Suprapubic skin (tissue), 4 donors: ENCODE measurements at regions not wholly inside any gene's neighbourhood (a gene's known extent, or its start where the extent isn't known, plus 50 kb on each side); places are given as distances from the start of the nearest gene placed in this dataset.

ENCODE experiments used
- DNase-seq, 2 donors: peaks; one replicate each; pipeline ENCODE4 v3.0.0-alpha.2; 2019; ENCODE audit warnings: low spot score in 2 of 2
- H3K27ac ChIP-seq: fragments of 200-600 bp; sonication (generic); one replicate; pipeline ENCODE4 v1.5.1; 2019
- H3K27me3 ChIP-seq: fragments of 200-600 bp; sonication (generic); one replicate; pipeline ENCODE4 v1.5.1; 2019
- H3K36me3 ChIP-seq: fragments of 200-600 bp; sonication (generic); one replicate; pipeline ENCODE4 v1.5.1; 2019
- H3K4me1 ChIP-seq: fragments of 200-600 bp; sonication (generic); one replicate; pipeline ENCODE4 v1.5.1; 2019
- H3K4me3 ChIP-seq: fragments of 200-600 bp; sonication (generic); one replicate; pipeline ENCODE4 v1.5.1; 2019; ENCODE audit warnings: mild to moderate bottlenecking
- H3K9me3 ChIP-seq: fragments of 200-600 bp; sonication (generic); one replicate; pipeline ENCODE4 v1.5.1; 2019
- EP300 ChIP-seq: sonication (generic); formaldehyde crosslinking; IDR thresholded peaks from one replicate; pipeline ENCODE4 v1.6.1; 2017; ENCODE audit warnings: antibody characterized with exemption
- POLR2A ChIP-seq, 2 donors: fragments of 450-650 bp; IDR thresholded peaks; one replicate each; pipeline ENCODE4 v1.6.1; 2017; ENCODE audit warnings: antibody characterized with exemption in 2 of 2, mild to moderate bottlenecking in 2 of 2, moderate library complexity in 2 of 2
- POLR2AphosphoS5 ChIP-seq, 3 donors: sonication (generic); formaldehyde crosslinking; IDR thresholded peaks; one replicate each; pipeline ENCODE4 v1.6.1; 2017; ENCODE audit warnings: antibody characterized with exemption in 3 of 3
- WGBS: methylation state at CpG from one replicate; pipeline ENCODE4 v1.1.5; 2018; 5-methylcytosine and 5-hydroxymethylcytosine counted together
- TF ChIP-seq, protein P1 (sequence below), 2 donors: fragments of 200-600 bp in 1 of 2; fragments of 450-650 bp in 1 of 2; sonication (generic) in 1 of 2; IDR thresholded peaks; one replicate each; pipeline ENCODE4 v1.5.1; 2016 to 2019; ENCODE audit warnings: antibody characterized with exemption in 2 of 2, mild to moderate bottlenecking in 1 of 2, moderate library complexity in 1 of 2

DNA sequence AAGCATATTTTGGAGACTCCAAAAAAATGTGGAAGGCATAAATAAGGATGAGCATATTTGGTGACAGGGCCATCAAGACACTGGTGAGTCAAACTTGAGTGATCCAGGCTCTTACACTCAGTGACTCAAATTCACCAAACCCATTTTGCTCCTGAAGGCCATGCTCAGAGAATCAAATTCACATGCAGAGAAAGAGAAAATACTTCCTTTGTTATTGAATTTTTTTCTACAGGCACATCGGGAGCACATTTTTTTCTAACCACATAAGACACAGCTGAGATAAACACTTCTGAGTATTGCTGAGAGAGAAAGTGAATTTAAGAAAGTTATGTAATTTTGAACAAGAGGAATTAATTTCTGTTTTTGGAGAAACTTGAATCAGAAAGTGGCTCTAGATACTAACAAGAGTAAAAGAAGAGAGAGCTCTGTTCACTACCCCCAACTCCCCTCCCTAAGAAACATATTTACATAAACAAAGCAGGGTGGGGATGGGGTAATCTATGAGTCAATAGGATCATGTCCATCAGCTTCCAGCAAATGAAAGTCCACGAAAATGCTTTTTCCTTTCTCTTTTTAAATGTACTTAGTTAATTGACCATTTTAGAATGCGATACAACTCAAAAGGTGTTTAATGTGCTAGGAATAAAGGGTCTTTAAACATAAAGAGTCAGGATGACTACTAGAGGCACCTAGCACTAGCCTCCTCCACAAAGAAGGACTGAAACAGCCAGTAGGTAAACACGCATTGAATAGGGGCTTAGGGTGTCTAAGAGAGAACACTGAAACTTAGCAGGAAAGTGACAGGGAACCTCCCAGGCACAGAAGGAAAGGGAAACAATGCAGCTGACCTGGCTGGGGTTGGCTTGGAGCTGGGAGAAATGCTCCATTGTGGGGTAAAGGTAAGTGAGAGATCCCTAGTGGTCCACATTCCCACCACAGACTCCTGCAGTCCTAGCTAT lies 152.3 kb downstream of the KCNE4 start:
- WGBS: 62% methylated on average over 4 of the region's 4 CpGs
- H3K36me3 ChIP-seq: no peaks in the 10 kb centered on the region
- no peaks in the 10 kb centered on the region for H3K4me1 ChIP-seq
- no peaks in the 10 kb centered on the region for H3K27me3 ChIP-seq
- H3K9me3 ChIP-seq: no peaks in the 10 kb centered on the region
- no peak for DNase-seq
- H3K27ac ChIP-seq: peak overlapping the region; percentile 30
- TF ChIP-seq EP300 (no peak), POLR2A (IDR thresholded peaks at IDR 0.05) (no peak), POLR2AphosphoS5 (IDR thresholded peaks at IDR 0.05) (no peak)
- TF ChIP-seq, protein P1, sequence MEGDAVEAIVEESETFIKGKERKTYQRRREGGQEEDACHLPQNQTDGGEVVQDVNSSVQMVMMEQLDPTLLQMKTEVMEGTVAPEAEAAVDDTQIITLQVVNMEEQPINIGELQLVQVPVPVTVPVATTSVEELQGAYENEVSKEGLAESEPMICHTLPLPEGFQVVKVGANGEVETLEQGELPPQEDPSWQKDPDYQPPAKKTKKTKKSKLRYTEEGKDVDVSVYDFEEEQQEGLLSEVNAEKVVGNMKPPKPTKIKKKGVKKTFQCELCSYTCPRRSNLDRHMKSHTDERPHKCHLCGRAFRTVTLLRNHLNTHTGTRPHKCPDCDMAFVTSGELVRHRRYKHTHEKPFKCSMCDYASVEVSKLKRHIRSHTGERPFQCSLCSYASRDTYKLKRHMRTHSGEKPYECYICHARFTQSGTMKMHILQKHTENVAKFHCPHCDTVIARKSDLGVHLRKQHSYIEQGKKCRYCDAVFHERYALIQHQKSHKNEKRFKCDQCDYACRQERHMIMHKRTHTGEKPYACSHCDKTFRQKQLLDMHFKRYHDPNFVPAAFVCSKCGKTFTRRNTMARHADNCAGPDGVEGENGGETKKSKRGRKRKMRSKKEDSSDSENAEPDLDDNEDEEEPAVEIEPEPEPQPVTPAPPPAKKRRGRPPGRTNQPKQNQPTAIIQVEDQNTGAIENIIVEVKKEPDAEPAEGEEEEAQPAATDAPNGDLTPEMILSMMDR (IDR thresholded peaks at IDR 0.05): no peak
- no peak overlapping the region for H3K4me3 ChIP-seq

DNA sequence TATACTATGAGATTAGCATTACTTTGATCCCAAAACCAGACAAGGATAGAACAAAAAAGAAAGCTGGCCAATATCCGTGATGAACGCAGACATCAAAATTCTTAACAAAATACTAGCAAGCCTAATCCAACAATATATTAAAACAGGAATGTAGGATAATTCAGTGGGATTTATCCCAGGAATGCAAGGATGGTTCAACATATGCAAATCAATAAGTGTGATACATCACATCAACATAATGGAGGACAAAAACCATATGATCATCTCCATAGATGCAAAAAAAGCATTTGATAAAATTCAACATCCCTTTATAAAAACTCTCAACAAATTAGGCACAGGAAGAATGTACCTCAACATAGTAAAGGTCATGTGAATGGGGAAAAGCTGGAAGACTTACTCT lies 158.5 kb downstream of the KCNE4 start:
- Histone ChIP-seq H3K9me3 (peaks cover 6% of the 10 kb centered on the region), H3K27ac (no peak overlapping the region), H3K4me3 (no peak overlapping the region), H3K4me1 (no peaks in the 10 kb centered on the region), H3K27me3 (no peaks in the 10 kb centered on the region), H3K36me3 (no peaks in the 10 kb centered on the region)
- WGBS: 92% methylated on average over 2 of the region's 2 CpGs
- DNase-seq: no peak
- TF ChIP-seq, protein P1 (IDR thresholded peaks at IDR 0.05): no peak
- TF ChIP-seq POLR2A (IDR thresholded peaks at IDR 0.05) (no peak), POLR2AphosphoS5 (IDR thresholded peaks at IDR 0.05) (no peak), EP300 (no peak)

DNA sequence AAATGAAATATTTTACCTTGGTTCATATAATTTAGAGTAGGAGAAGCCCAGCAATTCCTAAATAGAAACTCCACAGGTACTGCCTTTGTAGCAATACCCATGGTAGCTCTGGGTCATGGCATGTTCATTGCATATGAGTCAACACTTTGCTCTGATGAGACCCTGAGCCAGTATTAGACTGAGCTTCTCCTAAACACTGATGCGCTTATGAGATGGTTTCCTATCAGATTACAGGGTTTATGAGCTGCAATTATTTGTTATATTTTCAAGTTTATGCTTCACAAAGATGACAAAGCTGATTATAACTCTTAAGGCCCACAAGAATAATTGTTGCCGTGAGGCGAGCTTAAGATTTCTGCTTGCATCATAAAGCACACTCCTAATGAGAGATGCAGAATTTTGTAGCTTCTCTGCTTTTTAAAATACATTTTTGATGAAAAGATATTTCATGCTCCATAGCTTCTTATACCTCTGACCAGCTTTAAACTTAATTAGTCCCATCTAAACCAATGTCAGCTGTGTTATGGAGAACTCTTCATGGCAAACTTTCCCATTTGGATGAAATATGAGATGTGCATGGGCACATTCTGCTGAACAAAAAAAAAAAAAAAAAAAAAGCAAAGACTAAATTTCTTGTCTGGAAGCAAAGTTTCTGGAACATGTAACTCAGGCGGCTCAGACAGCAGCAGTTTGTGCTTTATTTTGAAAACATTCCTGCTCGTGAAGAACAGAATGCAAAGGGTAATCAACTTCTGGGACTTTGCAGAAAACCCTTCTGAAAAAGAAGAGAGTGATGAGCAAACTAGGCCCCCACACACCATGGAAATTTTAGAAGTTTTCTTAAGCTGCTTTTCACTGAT lies 162.6 kb downstream of the KCNE4 start:
- Histone ChIP-seq H3K4me3 (no peak overlapping the region), H3K4me1 (no peaks in the 10 kb centered on the region), H3K9me3 (peaks cover 6% of the 10 kb centered on the region), H3K36me3 (no peaks in the 10 kb centered on the region), H3K27me3 (no peaks in the 10 kb centered on the region), H3K27ac (no peak overlapping the region)
- DNase-seq: no peak
- TF ChIP-seq EP300: no peak
- TF ChIP-seq POLR2AphosphoS5 (IDR thresholded peaks at IDR 0.05): no peak
- TF ChIP-seq POLR2A (IDR thresholded peaks at IDR 0.05): no peak
- TF ChIP-seq, protein P1 (IDR thresholded peaks at IDR 0.05): no peak
- WGBS: 68% methylated on average over 5 of the region's 5 CpGs

DNA sequence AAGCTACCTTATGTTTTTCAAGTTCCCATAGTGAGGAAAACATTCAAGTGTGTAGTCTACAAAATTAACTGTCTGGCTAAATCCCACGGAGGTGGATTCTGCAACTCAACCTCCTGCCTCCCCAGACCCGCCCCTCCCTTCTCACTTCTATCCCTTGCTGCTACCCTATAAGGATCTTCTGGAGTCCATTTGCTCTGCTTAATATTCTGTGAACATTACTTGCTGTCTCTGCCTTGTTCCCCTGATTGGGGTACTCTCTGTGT lies 163.2 kb downstream of the KCNE4 start:
- no peak overlapping the region for H3K4me3 ChIP-seq
- no peak for TF ChIP-seq POLR2AphosphoS5 (IDR thresholded peaks at IDR 0.05)
- TF ChIP-seq, protein P1 (IDR thresholded peaks at IDR 0.05): no peak
- no peak for TF ChIP-seq POLR2A (IDR thresholded peaks at IDR 0.05)
- TF ChIP-seq EP300: no peak
- H3K36me3 ChIP-seq: no peaks in the 10 kb centered on the region
- no peaks in the 10 kb centered on the region for H3K27me3 ChIP-seq
- no peak for DNase-seq
- WGBS: 39% methylated on average over 2 of the region's 2 CpGs
- H3K9me3 ChIP-seq: peaks cover 2% of the 10 kb centered on the region
- H3K27ac ChIP-seq: no peak overlapping the region
- no peaks in the 10 kb centered on the region for H3K4me1 ChIP-seq

DNA sequence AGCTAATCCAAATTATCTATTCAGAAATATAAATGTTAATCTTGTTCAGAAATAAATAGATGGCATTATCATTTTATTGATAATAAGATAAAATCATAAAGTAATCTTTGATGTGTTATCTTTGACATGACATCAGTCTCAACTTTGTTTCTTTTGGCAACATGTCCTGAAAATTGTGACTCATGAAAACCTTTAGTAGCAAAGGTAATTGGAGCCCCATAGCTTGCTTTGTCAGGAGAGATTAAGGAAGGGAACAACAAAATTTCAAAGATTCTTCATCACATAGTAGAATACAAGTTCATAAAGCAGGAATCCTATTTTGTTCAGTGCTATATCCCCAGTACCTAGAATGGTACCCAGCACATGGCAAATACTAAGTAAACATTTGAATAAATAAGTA lies 165.4 kb downstream of the KCNE4 start:
- no peak for TF ChIP-seq POLR2A (IDR thresholded peaks at IDR 0.05)
- no peak for TF ChIP-seq EP300
- TF ChIP-seq POLR2AphosphoS5 (IDR thresholded peaks at IDR 0.05): no peak
- TF ChIP-seq, protein P1 (IDR thresholded peaks at IDR 0.05): no peak
- Histone ChIP-seq H3K27me3 (no peaks in the 10 kb centered on the region), H3K27ac (no peak overlapping the region), H3K36me3 (no peaks in the 10 kb centered on the region), H3K9me3 (no peaks in the 10 kb centered on the region), H3K4me1 (no peaks in the 10 kb centered on the region), H3K4me3 (no peak overlapping the region)
- no peak for DNase-seq
